HG02763 (cell line): ENCODE measurements at regions not wholly inside any gene's neighbourhood (a gene's known extent, or its start where the extent isn't known, plus 50 kb on each side); places are given as distances from the start of the nearest gene placed in this dataset.
"Not testable (repeated sequence)": the region's sequence is repeated elsewhere in the genome, so short reads cannot be mapped to it uniquely, and the experiment has no call there.

Source experiments
- ATAC-seq: cut with Tn5 transposase; IDR thresholded peaks from one replicate; pipeline ENCODE4 v1.9.1; 2021; ENCODE audit warnings: mild to moderate bottlenecking, moderate library complexity; ENCODE audit not compliant: unreplicated experiment

- no peak for ATAC-seq
These were observed 258.6 kb upstream of the GRM7 start for GRCh38 chr3:6602329-6602728.

GRCh38 chr3:6605227-6605626, 255.7 kb upstream of the GRM7 start:
- ATAC-seq, result no peak

GRCh38 chr3:6608843-6609242, 252.1 kb upstream of the GRM7 start:
- no peak for ATAC-seq

GRCh38 chr3:6612034-6612616, 248.8 kb upstream of the GRM7 start:
- no peak for ATAC-seq

- no peak for ATAC-seq
These were observed 238.7 kb upstream of the GRM7 start for GRCh38 chr3:6622260-6622659.

- ATAC-seq, result no peak
These were observed 238.2 kb upstream of the GRM7 start for GRCh38 chr3:6622712-6623111.

GRCh38 chr3:6631376-6631775, 229.5 kb upstream of the GRM7 start:
- no peak for ATAC-seq

- no peak for ATAC-seq
These were observed 220.0 kb upstream of the GRM7 start for GRCh38 chr3:6640907-6641306.

- no peak for ATAC-seq
These were observed 216.6 kb upstream of the GRM7 start for GRCh38 chr3:6644070-6644929.

GRCh38 chr3:6654670-6655069, 206.2 kb upstream of the GRM7 start:
- ATAC-seq, result no peak

GRCh38 chr3:6655275-6655674, 205.6 kb upstream of the GRM7 start:
- no peak for ATAC-seq

- ATAC-seq, result no peak
These were observed 203.3 kb upstream of the GRM7 start for GRCh38 chr3:6657591-6657990.

- no peak for ATAC-seq
These were observed 193.6 kb upstream of the GRM7 start for GRCh38 chr3:6667354-6667753.

- no peak for ATAC-seq
These were observed 189.6 kb upstream of the GRM7 start for GRCh38 chr3:6671363-6671762.

GRCh38 chr3:6679510-6679909, 181.4 kb upstream of the GRM7 start:
- no peak for ATAC-seq

GRCh38 chr3:6680119-6680806, 180.7 kb upstream of the GRM7 start:
- ATAC-seq, result peak; percentile 85

GRCh38 chr3:6697285-6697684, 163.6 kb upstream of the GRM7 start:
- no peak for ATAC-seq

GRCh38 chr3:6697722-6698121, 163.2 kb upstream of the GRM7 start:
- ATAC-seq, result no peak

GRCh38 chr3:6704817-6705216, 156.1 kb upstream of the GRM7 start:
- not testable (repeated sequence) for ATAC-seq

GRCh38 chr3:6706777-6707176, 154.1 kb upstream of the GRM7 start:
- no peak for ATAC-seq

- no peak for ATAC-seq
These were observed 151.7 kb upstream of the GRM7 start for GRCh38 chr3:6709178-6709577.

- no peak for ATAC-seq
These were observed 146.0 kb upstream of the GRM7 start for GRCh38 chr3:6714962-6715361.
